DOHH2 (cell line): ENCODE measurements at regions not wholly inside any gene's neighbourhood (a gene's known extent, or its start where the extent isn't known, plus 50 kb on each side); places are given as distances from the start of the nearest gene placed in this dataset.

Experiments used
- EZH2phosphoT487 ChIP-seq: fragments of 200-600 bp; sonication (generic); IDR thresholded peaks from 2 replicates; pipeline ENCODE4 v1.6.1; 2017; ENCODE audit warnings: borderline replicate concordance, mild to moderate bottlenecking, antibody characterized with exemption, low read length, moderate library complexity, mixed read lengths
- TF ChIP-seq, protein P1 (sequence below): fragments of 200-600 bp; sonication (generic); IDR thresholded peaks from one replicate; pipeline ENCODE4 v1.5.1; 2014; ENCODE audit warnings: antibody characterized with exemption, mild to moderate bottlenecking, low read depth, low read length; ENCODE audit not compliant: poor library complexity, severe bottlenecking

DNA sequence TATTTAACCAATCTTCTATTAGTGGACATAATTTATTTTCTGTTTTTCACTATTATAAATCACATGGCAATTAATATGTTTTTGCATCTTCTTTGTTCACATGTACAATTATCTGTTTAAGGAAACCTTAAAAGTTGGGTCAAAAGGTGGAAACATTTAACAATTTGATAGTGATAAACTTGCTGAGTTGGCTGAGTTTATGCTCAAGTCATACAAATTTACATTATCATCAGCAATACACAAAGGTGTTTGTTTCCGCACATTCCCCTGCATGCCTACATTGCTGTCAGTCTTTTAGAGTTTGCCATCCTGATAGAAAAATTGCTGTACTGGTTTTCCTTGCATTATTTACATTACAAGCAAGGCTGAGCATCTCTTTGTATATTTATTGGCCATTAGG lies 139.5 kb downstream of the KCNRG start:
- TF ChIP-seq, protein P1, sequence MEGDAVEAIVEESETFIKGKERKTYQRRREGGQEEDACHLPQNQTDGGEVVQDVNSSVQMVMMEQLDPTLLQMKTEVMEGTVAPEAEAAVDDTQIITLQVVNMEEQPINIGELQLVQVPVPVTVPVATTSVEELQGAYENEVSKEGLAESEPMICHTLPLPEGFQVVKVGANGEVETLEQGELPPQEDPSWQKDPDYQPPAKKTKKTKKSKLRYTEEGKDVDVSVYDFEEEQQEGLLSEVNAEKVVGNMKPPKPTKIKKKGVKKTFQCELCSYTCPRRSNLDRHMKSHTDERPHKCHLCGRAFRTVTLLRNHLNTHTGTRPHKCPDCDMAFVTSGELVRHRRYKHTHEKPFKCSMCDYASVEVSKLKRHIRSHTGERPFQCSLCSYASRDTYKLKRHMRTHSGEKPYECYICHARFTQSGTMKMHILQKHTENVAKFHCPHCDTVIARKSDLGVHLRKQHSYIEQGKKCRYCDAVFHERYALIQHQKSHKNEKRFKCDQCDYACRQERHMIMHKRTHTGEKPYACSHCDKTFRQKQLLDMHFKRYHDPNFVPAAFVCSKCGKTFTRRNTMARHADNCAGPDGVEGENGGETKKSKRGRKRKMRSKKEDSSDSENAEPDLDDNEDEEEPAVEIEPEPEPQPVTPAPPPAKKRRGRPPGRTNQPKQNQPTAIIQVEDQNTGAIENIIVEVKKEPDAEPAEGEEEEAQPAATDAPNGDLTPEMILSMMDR: no peak
- TF ChIP-seq EZH2phosphoT487: no peak
